Spinal cord (tissue), 9 donors: ENCODE measurements at regions not wholly inside any gene's neighbourhood (a gene's known extent, or its start where the extent isn't known, plus 50 kb on each side); places are given as distances from the start of the nearest gene placed in this dataset.

Experiments
- DNase-seq, 6 donors: peaks; one replicate each; pipeline versions ENCODE4 v3.0.0 to v3.0.0-alpha.2; 2013 to 2015; ENCODE audit warnings: low spot score in 6 of 6, low read depth in 4 of 6
- H3K27ac ChIP-seq: one replicate; pipeline ENCODE4 v1.5.1; 2013; ENCODE audit warnings: low read depth, low read length, control low read depth
- H3K27me3 ChIP-seq: one replicate; pipeline ENCODE4 v1.6.1; 2013; ENCODE audit warnings: low read length; ENCODE audit not compliant: control insufficient read depth, insufficient read depth
- H3K36me3 ChIP-seq: one replicate; pipeline ENCODE4 v1.6.1; 2013; ENCODE audit warnings: low read length; ENCODE audit not compliant: control insufficient read depth, insufficient read depth
- H3K4me1 ChIP-seq: one replicate; pipeline ENCODE4 v1.6.1; 2013; ENCODE audit warnings: low read length; ENCODE audit not compliant: control insufficient read depth, insufficient read depth
- H3K4me3 ChIP-seq: one replicate; pipeline ENCODE4 v1.5.1; 2013; ENCODE audit warnings: low read depth, low read length, control low read depth
- H3K9me3 ChIP-seq: one replicate; pipeline ENCODE4 v1.6.1; 2013; ENCODE audit warnings: low read length; ENCODE audit not compliant: control insufficient read depth, insufficient read depth
- WGBS: methylation state at CpG from one replicate; pipeline ENCODE4 v1.1.5; 2013; ENCODE audit warnings: missing lambda C conversion rate; ENCODE audit not compliant: insufficient coverage; 5-methylcytosine and 5-hydroxymethylcytosine counted together
- donor health status: healthy.

- Histone ChIP-seq H3K4me3 (no peak overlapping the region), H3K36me3 (no peaks in the 10 kb centered on the region), H3K4me1 (no peaks in the 10 kb centered on the region), H3K9me3 (no peaks in the 10 kb centered on the region), H3K27ac (no peak overlapping the region), H3K27me3 (no peaks in the 10 kb centered on the region)
- no CpG with 5 or more reads among the region's 3 CpGs for WGBS
- DNase-seq, result no peak
Observed at GRCh38 chr13:62043600-62043999, 628.0 kb upstream of the PCDH20 start.

- Histone ChIP-seq H3K36me3 (no peaks in the 10 kb centered on the region), H3K27me3 (no peaks in the 10 kb centered on the region), H3K4me3 (no peak overlapping the region), H3K9me3 (no peaks in the 10 kb centered on the region), H3K27ac (no peak overlapping the region), H3K4me1 (no peaks in the 10 kb centered on the region)
- no CpG with 5 or more reads among the region's 2 CpGs for WGBS
- peak in 1 of 6 donors; percentile 51 for DNase-seq
Observed at GRCh38 chr13:62040806-62041205, 625.2 kb upstream of the PCDH20 start.

GRCh38 chr13:62040078-62040477 is 624.4 kb upstream of the PCDH20 start:
- no peaks in the 10 kb centered on the region for H3K4me1 ChIP-seq
- DNase-seq, result no peak
- H3K9me3 ChIP-seq, result no peaks in the 10 kb centered on the region
- WGBS, result no CpG with 5 or more reads among the region's 3 CpGs
- no peak overlapping the region for H3K27ac ChIP-seq
- no peak overlapping the region for H3K4me3 ChIP-seq
- no peaks in the 10 kb centered on the region for H3K36me3 ChIP-seq
- no peaks in the 10 kb centered on the region for H3K27me3 ChIP-seq

GRCh38 chr13:62038214-62038613 is 622.6 kb upstream of the PCDH20 start:
- Histone ChIP-seq H3K27ac (no peak overlapping the region), H3K4me3 (no peak overlapping the region), H3K27me3 (no peaks in the 10 kb centered on the region), H3K36me3 (no peaks in the 10 kb centered on the region), H3K4me1 (no peaks in the 10 kb centered on the region), H3K9me3 (no peaks in the 10 kb centered on the region)
- DNase-seq, result no peak
- 100% methylated on average over 1 of the region's 1 CpG for WGBS

- Histone ChIP-seq H3K4me3 (no peak overlapping the region), H3K27ac (no peak overlapping the region), H3K4me1 (no peaks in the 10 kb centered on the region), H3K27me3 (no peaks in the 10 kb centered on the region), H3K9me3 (no peaks in the 10 kb centered on the region), H3K36me3 (no peaks in the 10 kb centered on the region)
- WGBS, result no CpG with 5 or more reads among the region's 2 CpGs
- DNase-seq, result no peak
Observed at GRCh38 chr13:62035981-62036380, 620.3 kb upstream of the PCDH20 start.

- no peaks in the 10 kb centered on the region for H3K4me1 ChIP-seq
- H3K36me3 ChIP-seq, result no peaks in the 10 kb centered on the region
- H3K27me3 ChIP-seq, result no peaks in the 10 kb centered on the region
- H3K4me3 ChIP-seq, result no peak overlapping the region
- H3K9me3 ChIP-seq, result no peaks in the 10 kb centered on the region
- DNase-seq, result peak in 1 of 6 donors; percentile 24
- 38% methylated on average over 3 of the region's 4 CpGs for WGBS
- no peak overlapping the region for H3K27ac ChIP-seq
Observed at GRCh38 chr13:62033934-62034333, 618.3 kb upstream of the PCDH20 start.

GRCh38 chr13:62022369-62022768 is 606.7 kb upstream of the PCDH20 start:
- Histone ChIP-seq H3K4me1 (no peaks in the 10 kb centered on the region), H3K27ac (no peak overlapping the region), H3K9me3 (no peaks in the 10 kb centered on the region), H3K36me3 (no peaks in the 10 kb centered on the region), H3K27me3 (no peaks in the 10 kb centered on the region), H3K4me3 (no peak overlapping the region)
- 100% methylated on average over 1 of the region's 1 CpG for WGBS
- DNase-seq, result no peak

GRCh38 chr13:62019858-62020257 is 604.2 kb upstream of the PCDH20 start:
- no peaks in the 10 kb centered on the region for H3K9me3 ChIP-seq
- H3K4me1 ChIP-seq, result no peaks in the 10 kb centered on the region
- H3K36me3 ChIP-seq, result no peaks in the 10 kb centered on the region
- H3K27ac ChIP-seq, result no peak overlapping the region
- H3K4me3 ChIP-seq, result no peak overlapping the region
- H3K27me3 ChIP-seq, result no peaks in the 10 kb centered on the region
- no peak for DNase-seq

GRCh38 chr13:62014299-62014698 is 598.6 kb upstream of the PCDH20 start:
- Histone ChIP-seq H3K27me3 (no peaks in the 10 kb centered on the region), H3K4me1 (no peaks in the 10 kb centered on the region), H3K36me3 (no peaks in the 10 kb centered on the region), H3K9me3 (no peaks in the 10 kb centered on the region), H3K4me3 (no peak overlapping the region), H3K27ac (no peak overlapping the region)
- DNase-seq, result peak; percentile 7 to 90 (median 40)
- no CpG with 5 or more reads among the region's 3 CpGs for WGBS

- Histone ChIP-seq H3K27ac (no peak overlapping the region), H3K4me1 (no peaks in the 10 kb centered on the region), H3K4me3 (no peak overlapping the region), H3K36me3 (no peaks in the 10 kb centered on the region), H3K27me3 (no peaks in the 10 kb centered on the region), H3K9me3 (no peaks in the 10 kb centered on the region)
- no CpG with 5 or more reads among the region's 2 CpGs for WGBS
- DNase-seq, result no peak
Observed at GRCh38 chr13:62003452-62003851, 587.8 kb upstream of the PCDH20 start.
